ENCODE measurements at regions not wholly inside any gene's neighbourhood (a gene's known extent, or its start where the extent isn't known, plus 50 kb on each side); places are given as distances from the start of the nearest gene placed in this dataset.

DNA sequence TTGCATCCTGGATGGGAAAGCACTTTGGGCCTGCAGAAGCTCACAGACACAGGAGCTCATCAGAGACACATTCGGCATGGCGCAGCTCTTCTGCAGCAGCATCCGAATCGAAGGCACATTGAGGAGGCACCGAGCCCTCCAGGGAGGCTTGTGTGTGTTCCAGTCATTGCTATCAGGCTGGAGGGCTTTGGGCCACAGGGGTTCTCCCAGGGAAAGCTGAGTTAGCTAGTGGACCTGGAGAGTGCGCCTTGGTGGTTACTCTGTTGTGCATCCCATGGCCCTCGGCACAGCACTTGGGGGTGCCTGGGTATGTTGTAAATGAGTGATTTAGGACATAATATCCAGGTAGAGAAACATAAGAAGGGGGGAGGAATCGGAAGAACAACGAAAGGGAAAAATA lies 388.7 kb upstream of the RNF32 start (continued):
- no peak for TF ChIP-seq ZNF331 (CRISPR knock-in tag; IDR thresholded peaks at IDR 0.05; ENCODE audit: low read depth)

DNA sequence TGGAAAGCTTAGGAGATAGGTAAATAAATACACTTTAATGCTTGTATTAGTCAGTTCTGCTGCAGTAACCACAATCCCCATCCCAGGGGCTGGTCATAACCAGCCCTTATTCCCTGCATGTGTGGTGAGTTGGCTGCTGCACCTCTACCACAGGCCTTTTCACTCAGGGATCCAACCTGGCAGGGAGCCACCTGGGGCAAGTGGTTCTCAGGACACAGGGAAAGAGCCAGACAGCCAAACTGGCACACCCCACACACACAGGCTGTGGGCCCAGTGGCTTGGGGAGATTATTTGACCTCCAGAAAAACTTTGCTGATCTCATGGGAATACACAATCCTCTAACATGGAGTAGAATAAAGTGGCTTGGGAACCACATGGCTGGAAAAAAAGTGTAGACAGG lies 400.0 kb upstream of the RNF32 start:
- DNase-seq (ENCODE audit: low spot score) (no peak), ATAC-seq (no peak)
- Histone ChIP-seq H3K27ac (ENCODE audit: low read depth) (no peak overlapping the region), H3F3A (replicated peaks; ENCODE audit: low read depth) (no peaks in the 10 kb centered on the region), H4K20me1 (replicated peaks; ENCODE audit: insufficient read depth) (no peaks in the 10 kb centered on the region), H3K4me3 (no peak overlapping the region), H2AFZ (no peak overlapping the region), H3K27me3 (ENCODE audit: insufficient read depth) (no peaks in the 10 kb centered on the region), H3K4me1 (ENCODE audit: insufficient read depth) (no peaks in the 10 kb centered on the region), H3K36me3 (ENCODE audit: insufficient read depth) (no peaks in the 10 kb centered on the region; the same call in 1 of the 2 replicates), H3K9me2 (ENCODE audit: insufficient read depth) (no peaks in the 10 kb centered on the region), H3K79me2 (replicated peaks; ENCODE audit: insufficient read depth) (no peaks in the 10 kb centered on the region), H3K4me2 (no peak overlapping the region)
- no peaks in the 10 kb centered on the region for H3K36me3 Mint-ChIP-seq (ENCODE audit: low read depth)
- H3K9me3 Mint-ChIP-seq: no peaks in the 10 kb centered on the region; the same call in 1 of the 3 replicates
- H3K4me1 Mint-ChIP-seq: no peaks in the 10 kb centered on the region
- H3K4me3 Mint-ChIP-seq: no peak overlapping the region
- peaks cover 3% of the 10 kb centered on the region for H3K27me3 Mint-ChIP-seq (ENCODE audit: insufficient read depth, low read depth, poor library complexity)
- TF ChIP-seq EZH2phosphoT487 (IDR thresholded peaks at IDR 0.05; ENCODE audit: unreplicated experiment) (no peak), CTCF (conservative IDR thresholded peaks at IDR 0.05; ENCODE audit: low read depth in 2 of 2) (no peak), REST (IDR thresholded peaks at IDR 0.05; ENCODE audit: unreplicated experiment) (no peak), ZNF462 (CRISPR knock-in tag; IDR thresholded peaks at IDR 0.05) (no peak), ZNF114 (CRISPR knock-in tag; IDR thresholded peaks at IDR 0.05) (no peak), EZH2 (IDR thresholded peaks at IDR 0.05; ENCODE audit: low read depth, unreplicated experiment) (no peak), NANOG (IDR thresholded peaks at IDR 0.05; ENCODE audit: borderline replicate concordance) (no peak), POLR2AphosphoS5 (IDR thresholded peaks at IDR 0.05; ENCODE audit: low read depth) (no peak), ZNF331 (CRISPR knock-in tag; IDR thresholded peaks at IDR 0.05; ENCODE audit: low read depth) (no peak), STAT1 (IDR thresholded peaks at IDR 0.05; ENCODE audit: unreplicated experiment) (no peak), JUNB (IDR thresholded peaks at IDR 0.05; ENCODE audit: unreplicated experiment) (no peak), CREB1 (CRISPR knock-in tag; IDR thresholded peaks at IDR 0.05; ENCODE audit: low read depth) (no peak)
- no peak overlapping the region for H3K27ac Mint-ChIP-seq

Data from GM23338 (cell line).